ENCODE measurements at regions not wholly inside any gene's neighbourhood (a gene's known extent, or its start where the extent isn't known, plus 50 kb on each side); places are given as distances from the start of the nearest gene placed in this dataset.

DNA sequence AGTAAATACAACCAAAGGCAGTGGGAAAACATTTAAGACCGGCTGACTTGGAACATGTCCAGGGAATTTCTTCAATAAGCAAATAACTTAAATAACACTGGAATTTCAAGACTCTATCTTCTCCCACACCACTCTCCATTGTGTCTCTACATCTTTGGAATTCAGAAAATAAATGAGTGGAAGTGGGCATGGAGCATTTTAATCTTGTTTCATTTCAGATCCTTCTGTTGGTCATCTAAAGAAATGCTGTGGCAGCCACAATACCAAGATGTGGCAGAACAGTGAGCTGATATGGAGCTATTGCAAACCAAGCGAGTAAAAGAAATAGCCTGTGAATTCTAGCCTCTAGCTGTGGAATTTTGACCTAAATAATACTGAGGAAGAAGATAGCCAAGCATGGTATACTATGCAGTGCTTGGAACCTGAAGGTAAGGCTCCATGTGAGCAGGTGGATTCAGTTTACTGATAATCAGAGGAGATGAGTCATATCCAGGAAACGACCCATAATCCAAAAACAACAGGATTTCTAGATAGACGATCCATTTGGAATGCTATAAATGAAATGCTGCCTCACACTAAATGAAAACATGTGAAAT is 157.1 kb upstream of the SCN7A start:
- 2% methylated on average over 4 of the region's 4 CpGs for WGBS (ENCODE audit: insufficient coverage, low coverage, missing lambda C conversion rate)
- intact Hi-C loops (cut with micrococcal nuclease), result no loop called here
- ATAC-seq (no peak), FAIRE-seq (no peak), DNase-seq (ENCODE audit: extremely low read depth in 1 of 4, low spot score in 3 of 4) (no peak)
- Histone ChIP-seq H3K36me3 (ENCODE audit: control insufficient read depth, insufficient read depth, low read length) (no peaks in the 10 kb centered on the region), H3K27ac (ENCODE audit: extremely low read depth, low read depth, low read length) (no peak overlapping the region), H3K4me2 (ENCODE audit: insufficient read depth, low read length) (no peak overlapping the region), H3K27me3 (ENCODE audit: control insufficient read depth in 2 of 2, insufficient read depth in 2 of 2, low read length in 2 of 2) (no peaks in the 10 kb centered on the region), H3K4me1 (replicated peaks in 1 of 2; ENCODE audit: control insufficient read depth in 2 of 2, insufficient read depth in 2 of 2, low read length in 2 of 2) (no peaks in the 10 kb centered on the region), H4K20me1 (replicated peaks; ENCODE audit: control insufficient read depth, insufficient read depth, low read length) (no peaks in the 10 kb centered on the region), H3K79me2 (ENCODE audit: control insufficient read depth, insufficient read depth, low read length) (no peaks in the 10 kb centered on the region), H2AFZ (ENCODE audit: low read depth, low read length) (no peak overlapping the region), H3K9ac (ENCODE audit: insufficient read depth in 1 of 2, low read depth in 2 of 2, low read length in 2 of 2) (no peak overlapping the region), H3K9me1 (ENCODE audit: control insufficient read depth, insufficient read depth, low read length) (no peaks in the 10 kb centered on the region), H3K4me3 (no peak overlapping the region), H3K9me3 (replicated peaks; ENCODE audit: control insufficient read depth, insufficient read depth, low read depth, low read length) (no peaks in the 10 kb centered on the region)
- no TSS peak for BruUV-seq (replicated peaks)
- ChIA-PET CTCF (ENCODE audit: low intra/inter-chr PET ratio) (no interaction called here), POLR2A (no interaction called here)
- in situ Hi-C loops (cut with MboI), result no loop called here
- TF ChIP-seq MEIS2 (IDR thresholded peaks at IDR 0.05; ENCODE audit: partially characterized antibody), result no peak
- TF ChIP-seq SAFB (IDR thresholded peaks at IDR 0.05; ENCODE audit: borderline replicate concordance, low read depth, low read length), result no peak
- no peak for TF ChIP-seq CHD2 (IDR thresholded peaks at IDR 0.05; ENCODE audit: low read depth, low read length)
- no peak for TF ChIP-seq MEF2D (tag; conservative IDR thresholded peaks at IDR 0.05; ENCODE audit: low read depth)
- no peak for TF ChIP-seq ZNF165 (CRISPR knock-in tag; IDR thresholded peaks at IDR 0.05; ENCODE audit: borderline replicate concordance)
- TF ChIP-seq DACH1 (IDR thresholded peaks at IDR 0.05; ENCODE audit: partially characterized antibody), result no peak
- no peak for TF ChIP-seq BCOR (IDR thresholded peaks at IDR 0.05)
- TF ChIP-seq NCOA1 (IDR thresholded peaks at IDR 0.05; ENCODE audit: low read depth), result no peak
- TF ChIP-seq, protein P1, sequence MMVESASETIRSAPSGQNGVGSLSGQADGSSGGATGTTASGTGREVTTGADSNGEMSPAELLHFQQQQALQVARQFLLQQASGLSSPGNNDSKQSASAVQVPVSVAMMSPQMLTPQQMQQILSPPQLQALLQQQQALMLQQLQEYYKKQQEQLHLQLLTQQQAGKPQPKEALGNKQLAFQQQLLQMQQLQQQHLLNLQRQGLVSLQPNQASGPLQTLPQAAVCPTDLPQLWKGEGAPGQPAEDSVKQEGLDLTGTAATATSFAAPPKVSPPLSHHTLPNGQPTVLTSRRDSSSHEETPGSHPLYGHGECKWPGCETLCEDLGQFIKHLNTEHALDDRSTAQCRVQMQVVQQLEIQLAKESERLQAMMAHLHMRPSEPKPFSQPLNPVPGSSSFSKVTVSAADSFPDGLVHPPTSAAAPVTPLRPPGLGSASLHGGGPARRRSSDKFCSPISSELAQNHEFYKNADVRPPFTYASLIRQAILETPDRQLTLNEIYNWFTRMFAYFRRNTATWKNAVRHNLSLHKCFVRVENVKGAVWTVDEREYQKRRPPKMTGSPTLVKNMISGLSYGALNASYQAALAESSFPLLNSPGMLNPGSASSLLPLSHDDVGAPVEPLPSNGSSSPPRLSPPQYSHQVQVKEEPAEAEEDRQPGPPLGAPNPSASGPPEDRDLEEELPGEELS (CRISPR knock-in tag; IDR thresholded peaks at IDR 0.05; ENCODE audit: borderline replicate concordance), result no peak
- no peak for TF ChIP-seq MED1 (CRISPR knock-in tag; IDR thresholded peaks at IDR 0.05; ENCODE audit: borderline replicate concordance)
- TF ChIP-seq, protein P2, sequence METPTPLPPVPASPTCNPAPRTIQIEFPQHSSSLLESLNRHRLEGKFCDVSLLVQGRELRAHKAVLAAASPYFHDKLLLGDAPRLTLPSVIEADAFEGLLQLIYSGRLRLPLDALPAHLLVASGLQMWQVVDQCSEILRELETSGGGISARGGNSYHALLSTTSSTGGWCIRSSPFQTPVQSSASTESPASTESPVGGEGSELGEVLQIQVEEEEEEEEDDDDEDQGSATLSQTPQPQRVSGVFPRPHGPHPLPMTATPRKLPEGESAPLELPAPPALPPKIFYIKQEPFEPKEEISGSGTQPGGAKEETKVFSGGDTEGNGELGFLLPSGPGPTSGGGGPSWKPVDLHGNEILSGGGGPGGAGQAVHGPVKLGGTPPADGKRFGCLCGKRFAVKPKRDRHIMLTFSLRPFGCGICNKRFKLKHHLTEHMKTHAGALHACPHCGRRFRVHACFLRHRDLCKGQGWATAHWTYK (CRISPR knock-in tag; IDR thresholded peaks at IDR 0.05), result no peak
- TF ChIP-seq SAFB2 (IDR thresholded peaks at IDR 0.05; ENCODE audit: borderline replicate concordance, low read depth, low read length, severe bottlenecking), result no peak
- TF ChIP-seq, protein P3, sequence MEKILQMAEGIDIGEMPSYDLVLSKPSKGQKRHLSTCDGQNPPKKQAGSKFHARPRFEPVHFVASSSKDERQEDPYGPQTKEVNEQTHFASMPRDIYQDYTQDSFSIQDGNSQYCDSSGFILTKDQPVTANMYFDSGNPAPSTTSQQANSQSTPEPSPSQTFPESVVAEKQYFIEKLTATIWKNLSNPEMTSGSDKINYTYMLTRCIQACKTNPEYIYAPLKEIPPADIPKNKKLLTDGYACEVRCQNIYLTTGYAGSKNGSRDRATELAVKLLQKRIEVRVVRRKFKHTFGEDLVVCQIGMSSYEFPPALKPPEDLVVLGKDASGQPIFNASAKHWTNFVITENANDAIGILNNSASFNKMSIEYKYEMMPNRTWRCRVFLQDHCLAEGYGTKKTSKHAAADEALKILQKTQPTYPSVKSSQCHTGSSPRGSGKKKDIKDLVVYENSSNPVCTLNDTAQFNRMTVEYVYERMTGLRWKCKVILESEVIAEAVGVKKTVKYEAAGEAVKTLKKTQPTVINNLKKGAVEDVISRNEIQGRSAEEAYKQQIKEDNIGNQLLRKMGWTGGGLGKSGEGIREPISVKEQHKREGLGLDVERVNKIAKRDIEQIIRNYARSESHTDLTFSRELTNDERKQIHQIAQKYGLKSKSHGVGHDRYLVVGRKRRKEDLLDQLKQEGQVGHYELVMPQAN (IDR thresholded peaks at IDR 0.05; ENCODE audit: borderline replicate concordance), result no peak
- no peak for TF ChIP-seq FOXK1 (CRISPR knock-in tag; IDR thresholded peaks at IDR 0.05; ENCODE audit: borderline replicate concordance)
- TF ChIP-seq, protein P4, sequence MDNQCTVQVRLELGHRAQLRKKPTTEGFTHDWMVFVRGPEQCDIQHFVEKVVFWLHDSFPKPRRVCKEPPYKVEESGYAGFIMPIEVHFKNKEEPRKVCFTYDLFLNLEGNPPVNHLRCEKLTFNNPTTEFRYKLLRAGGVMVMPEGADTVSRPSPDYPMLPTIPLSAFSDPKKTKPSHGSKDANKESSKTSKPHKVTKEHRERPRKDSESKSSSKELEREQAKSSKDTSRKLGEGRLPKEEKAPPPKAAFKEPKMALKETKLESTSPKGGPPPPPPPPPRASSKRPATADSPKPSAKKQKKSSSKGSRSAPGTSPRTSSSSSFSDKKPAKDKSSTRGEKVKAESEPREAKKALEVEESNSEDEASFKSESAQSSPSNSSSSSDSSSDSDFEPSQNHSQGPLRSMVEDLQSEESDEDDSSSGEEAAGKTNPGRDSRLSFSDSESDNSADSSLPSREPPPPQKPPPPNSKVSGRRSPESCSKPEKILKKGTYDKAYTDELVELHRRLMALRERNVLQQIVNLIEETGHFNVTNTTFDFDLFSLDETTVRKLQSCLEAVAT (IDR thresholded peaks at IDR 0.05), result no peak
- TF ChIP-seq GATAD2A (IDR thresholded peaks at IDR 0.05), result no peak
- no peak for TF ChIP-seq RBFOX2 (IDR thresholded peaks at IDR 0.05; ENCODE audit: low read depth, low read length)
- no peak for TF ChIP-seq BRCA1 (IDR thresholded peaks at IDR 0.05)
- no peak for TF ChIP-seq BRCA1 (CRISPR knock-in tag; IDR thresholded peaks at IDR 0.05)

Data from K562 (cell line).